H1 (cell line): ENCODE measurements at regions not wholly inside any gene's neighbourhood (a gene's known extent, or its start where the extent isn't known, plus 50 kb on each side); places are given as distances from the start of the nearest gene placed in this dataset.

Experiments
- POLR2A ChIP-seq, 2 experiments: IDR thresholded peaks; 1 replicate in 1 of 2; 2 replicates in 1 of 2; pipeline ENCODE4 v1.6.1; 2011; ENCODE audit warnings: low read depth in 2 of 2, low read length in 2 of 2, mild to moderate bottlenecking in 2 of 2; ENCODE audit errors: control extremely low read depth in 1 of 2
- RXRA ChIP-seq: IDR thresholded peaks from 2 replicates; pipeline ENCODE4 v1.6.1; 2011; ENCODE audit warnings: low read depth, mild to moderate bottlenecking, low read length, moderate library complexity; ENCODE audit not compliant: insufficient read depth
- TCF12 ChIP-seq: IDR thresholded peaks from 2 replicates; pipeline ENCODE4 v1.6.1; 2011; ENCODE audit warnings: low read depth, mild to moderate bottlenecking, low read length

DNA sequence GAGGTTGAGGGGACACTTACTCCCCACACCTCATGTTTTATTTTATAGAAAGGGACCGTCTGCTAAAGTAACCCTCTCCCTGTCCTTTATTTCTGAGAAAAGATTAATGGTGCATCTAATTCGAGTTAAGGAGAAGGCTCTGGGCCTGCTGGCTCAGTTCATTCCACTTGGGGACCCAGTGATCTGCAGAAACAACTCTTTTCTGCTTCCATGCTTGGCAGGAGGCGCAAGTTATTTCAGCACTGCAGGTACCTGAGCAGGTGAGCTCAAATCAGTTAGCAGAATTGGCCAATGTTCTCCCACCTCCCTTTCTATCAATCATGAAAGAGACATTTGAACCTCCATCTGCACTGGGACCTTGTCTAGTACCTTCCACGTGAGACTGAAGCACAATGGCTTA, 396.1 kb downstream of the SFMBT2 start:
- no peak for TF ChIP-seq TCF12
- TF ChIP-seq RXRA, result no peak
- TF ChIP-seq POLR2A (IDR thresholded peaks at IDR 0.05; ENCODE audit: control extremely low read depth in 1 of 2, low read depth in 2 of 2, low read length in 2 of 2), result no peak
